NOMO-1 (cell line): ENCODE measurements at regions not wholly inside any gene's neighbourhood (a gene's known extent, or its start where the extent isn't known, plus 50 kb on each side); places are given as distances from the start of the nearest gene placed in this dataset.

ENCODE experiments used
- DNase-seq, 2 experiments: peaks; one replicate each; lab custom pipeline; 2025; ENCODE audit not compliant: unreplicated experiment in 2 of 2; lab: John Stamatoyannopoulos, UW

- DNase-seq, result no peak
Measured at GRCh38 chr22:34866495-34867131, 199.3 kb upstream of the ISX start.

GRCh38 chr22:34877506-34877905 is 188.5 kb upstream of the ISX start:
- no peak for DNase-seq

DNA sequence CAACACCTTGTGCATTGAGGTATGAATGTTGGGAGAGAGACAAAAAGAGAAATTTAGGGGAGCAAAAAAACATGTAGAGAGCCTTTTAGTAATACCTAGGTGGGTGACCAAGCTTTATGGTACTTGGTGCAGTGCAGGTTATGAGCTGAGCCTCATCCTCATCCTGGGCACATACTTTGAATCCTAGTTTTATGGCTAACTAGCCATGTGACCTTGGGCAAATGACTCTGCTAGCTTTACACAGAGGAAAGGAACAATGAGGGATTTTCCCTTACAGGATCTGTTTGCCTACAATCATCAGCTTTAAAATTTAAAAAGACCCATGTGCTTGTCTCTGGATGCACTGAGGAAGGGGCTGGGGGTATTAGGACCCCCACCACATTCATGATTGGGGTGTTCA is 187.8 kb upstream of the ISX start:
- DNase-seq, result no peak

GRCh38 chr22:34879001-34879400 is 187.0 kb upstream of the ISX start:
- no peak for DNase-seq

DNA sequence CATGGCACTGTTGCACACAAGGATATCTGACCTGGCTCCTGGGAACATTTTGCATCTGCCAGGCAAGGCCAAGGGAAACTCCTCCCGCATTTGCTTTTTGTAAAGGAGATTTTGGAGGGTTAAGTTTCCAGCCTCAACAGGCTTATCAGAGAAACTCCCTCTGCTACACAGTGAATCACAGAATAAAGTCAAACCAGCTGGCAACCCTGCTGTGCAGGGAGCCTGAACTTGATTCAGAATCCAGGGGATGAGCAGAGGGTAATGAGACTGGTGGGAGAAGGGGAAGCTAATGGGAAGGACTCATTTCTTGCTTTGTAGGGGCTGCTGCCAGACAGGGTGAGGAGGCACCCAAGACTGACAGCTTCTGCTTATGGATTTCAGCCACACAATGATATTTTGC is 185.3 kb upstream of the ISX start:
- DNase-seq, result no peak

DNA sequence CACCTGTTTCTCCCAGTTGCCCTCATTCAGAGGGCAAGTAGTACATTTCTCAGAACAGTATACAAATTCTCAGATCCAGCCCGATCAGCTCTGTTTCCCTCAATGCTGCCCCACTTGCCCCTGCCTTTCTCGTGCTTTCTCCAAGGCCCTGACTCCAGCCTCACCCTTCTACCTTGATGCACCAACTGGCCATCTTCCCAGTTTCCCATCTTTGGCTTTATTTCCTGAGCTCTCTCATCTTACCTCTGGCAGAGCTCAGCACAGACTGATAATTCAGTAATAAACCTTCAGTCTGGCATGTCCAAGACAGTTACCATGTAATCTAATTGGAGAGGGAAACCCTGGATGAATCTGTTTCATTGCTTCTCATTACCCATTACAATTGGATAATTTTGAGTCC is 184.5 kb upstream of the ISX start:
- DNase-seq, result no peak

- DNase-seq, result no peak
Measured at GRCh38 chr22:34885852-34886251, 180.1 kb upstream of the ISX start.

GRCh38 chr22:34886391-34886790 is 179.6 kb upstream of the ISX start:
- DNase-seq, result no peak

DNA sequence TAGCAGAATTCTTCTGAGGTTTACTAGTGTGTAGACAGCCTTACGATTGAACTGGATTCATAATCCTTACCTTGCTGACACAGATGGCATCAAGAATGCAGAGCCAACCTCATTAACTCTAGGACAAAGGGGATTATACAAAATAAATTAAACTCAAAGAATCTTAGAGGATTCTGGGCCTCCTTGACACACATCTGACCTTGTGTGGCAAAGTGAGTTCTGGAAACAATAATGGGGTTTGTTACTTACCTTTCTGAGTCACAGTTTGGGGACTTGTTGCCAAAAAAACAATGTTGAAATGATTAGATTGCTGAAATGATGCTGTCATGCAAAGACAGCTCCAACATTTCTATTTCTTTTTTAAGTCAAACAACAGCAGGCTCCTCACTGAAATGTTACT is 179.1 kb upstream of the ISX start:
- DNase-seq, result no peak

- no peak for DNase-seq
Measured at GRCh38 chr22:34897126-34897525, 168.8 kb upstream of the ISX start.

- DNase-seq, result no peak
Measured at GRCh38 chr22:34902335-34902734, 163.6 kb upstream of the ISX start.

DNA sequence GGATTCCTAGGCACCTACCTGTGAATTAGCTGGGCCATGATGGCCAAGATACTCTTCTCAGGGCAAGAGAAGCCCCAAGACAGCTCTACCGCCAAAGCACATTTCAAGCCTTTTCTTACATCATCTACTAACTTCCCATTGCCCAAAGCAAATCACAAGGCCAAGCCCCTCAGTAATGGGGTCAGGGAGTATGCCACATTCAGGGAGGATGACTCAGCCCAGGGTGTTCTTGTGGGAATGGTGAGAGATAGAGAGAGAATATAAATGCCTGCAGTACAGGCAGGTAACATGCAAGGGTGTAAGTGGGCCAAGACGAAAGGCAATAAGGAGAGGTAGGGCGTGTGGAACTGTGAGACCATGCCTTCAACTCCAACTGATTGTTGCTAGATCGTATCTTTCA is 162.5 kb upstream of the ISX start:
- no peak for DNase-seq

DNA sequence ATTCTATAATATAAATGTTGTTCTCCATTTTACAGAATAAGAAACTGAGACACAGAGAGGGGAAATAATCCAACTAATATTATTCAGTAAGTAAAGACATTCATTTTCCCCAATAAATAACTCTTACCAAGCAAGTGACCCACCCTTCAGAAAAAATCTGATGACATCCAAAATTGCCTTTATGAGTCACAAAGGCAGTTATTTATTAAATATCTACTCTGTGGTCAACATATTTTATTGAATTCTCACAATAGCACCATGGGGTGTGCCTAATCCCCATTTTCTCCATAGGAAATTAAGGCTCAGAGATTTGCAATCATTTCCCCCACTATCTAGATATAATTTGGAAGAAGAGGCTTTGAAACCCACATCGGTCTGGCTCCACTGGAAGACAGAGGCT is 161.5 kb upstream of the ISX start:
- no peak for DNase-seq

DNA sequence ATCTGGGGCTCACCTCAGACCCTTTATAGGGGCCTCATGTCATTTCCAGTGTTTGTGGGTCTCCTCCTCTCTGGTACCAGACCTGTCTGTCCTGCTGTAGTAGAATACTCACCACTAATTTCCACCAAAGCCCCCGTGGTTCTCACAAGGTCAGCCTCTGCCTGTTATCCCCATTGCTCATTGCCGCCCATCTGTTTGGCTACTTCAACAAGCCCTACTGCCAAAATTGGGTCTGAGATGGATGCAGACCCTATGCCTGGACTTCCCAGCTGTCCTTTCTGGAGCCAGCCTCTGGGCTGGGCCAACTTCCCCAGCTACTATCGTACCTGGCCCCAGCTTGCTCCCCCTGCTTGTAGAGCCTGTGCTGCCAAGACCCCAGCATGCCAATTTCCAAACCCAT is 152.1 kb upstream of the ISX start:
- no peak for DNase-seq

- DNase-seq, result no peak
Measured at GRCh38 chr22:34914846-34915245, 151.1 kb upstream of the ISX start.

DNA sequence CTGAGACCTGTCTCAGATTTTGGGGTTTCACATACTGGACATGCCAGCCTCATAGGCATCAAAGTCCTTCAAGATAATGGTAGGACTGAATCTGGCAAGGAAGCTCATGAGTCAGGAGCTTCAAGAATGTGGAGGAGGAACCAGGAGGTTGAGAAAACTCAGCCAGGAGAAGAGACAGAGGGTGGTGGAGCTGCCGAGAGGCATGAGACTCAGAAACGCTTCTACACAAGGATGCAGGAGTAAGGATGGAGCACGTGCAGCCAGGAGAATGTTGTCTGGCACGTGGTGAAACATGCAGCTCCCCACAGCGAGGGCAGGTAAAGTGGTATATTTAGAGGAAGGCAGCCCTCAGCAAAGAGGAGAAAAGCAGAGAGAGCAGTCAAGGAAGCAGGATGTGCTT is 148.7 kb upstream of the ISX start:
- DNase-seq, result no peak

- DNase-seq, result no peak
Measured at GRCh38 chr22:34931026-34931425, 134.9 kb upstream of the ISX start.

DNA sequence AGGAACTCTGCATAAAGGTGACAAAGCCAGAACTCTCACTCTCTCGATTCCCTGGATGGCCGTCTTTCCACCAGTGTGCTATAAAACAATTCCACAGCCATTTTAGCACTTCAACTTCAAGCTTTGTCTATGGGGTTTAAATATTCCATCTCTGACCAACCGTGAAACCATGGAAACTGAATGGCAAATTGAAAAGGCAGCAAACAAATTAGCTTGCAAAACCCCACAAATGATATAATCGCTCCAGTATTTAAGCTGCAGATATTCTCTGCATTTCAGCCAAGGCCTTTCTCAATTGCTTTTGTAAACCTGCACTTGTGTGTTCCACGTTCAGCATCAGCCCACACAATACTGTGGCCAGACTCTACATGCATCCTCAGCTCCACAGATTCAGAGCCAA is 131.7 kb upstream of the ISX start:
- DNase-seq, result no peak

GRCh38 chr22:34943830-34944229 is 122.1 kb upstream of the ISX start:
- no peak for DNase-seq

DNA sequence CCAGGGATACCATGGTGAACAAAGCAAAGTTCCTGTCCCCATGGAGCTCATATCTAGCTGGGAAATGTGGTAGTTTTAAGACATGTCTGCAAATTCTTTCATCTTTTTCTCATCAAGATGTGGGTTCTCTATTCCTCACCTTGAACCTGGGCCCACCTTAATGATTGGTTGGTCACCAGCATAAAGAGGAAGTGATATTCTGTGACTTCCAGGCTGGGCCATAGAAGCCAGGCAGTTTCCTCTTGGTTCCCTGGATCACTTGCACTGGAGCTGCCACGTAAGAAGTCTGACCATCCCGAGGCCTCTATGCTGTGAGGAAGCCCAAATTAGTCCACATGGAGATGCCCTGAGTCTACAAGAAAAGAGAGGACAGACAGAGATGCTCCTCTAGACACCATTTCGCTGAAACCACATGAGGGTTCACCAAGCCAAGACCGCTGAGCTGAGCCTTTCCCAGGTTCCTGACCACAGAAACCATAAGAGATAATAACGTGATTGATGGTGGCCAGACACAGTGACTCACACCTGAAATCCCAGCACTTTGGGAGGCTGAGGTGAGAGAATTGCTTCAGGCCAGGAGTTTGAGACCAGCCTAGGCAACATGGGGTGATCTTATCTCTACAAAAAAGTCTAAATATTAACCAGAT is 119.5 kb upstream of the ISX start:
- no peak for DNase-seq

- no peak for DNase-seq
Measured at GRCh38 chr22:34950489-34950888, 115.5 kb upstream of the ISX start.

- DNase-seq, result no peak
Measured at GRCh38 chr22:34951212-34951611, 114.7 kb upstream of the ISX start.

- no peak for DNase-seq
Measured at GRCh38 chr22:34960005-34960404, 106.0 kb upstream of the ISX start.
